Cardiac fibroblast (primary cell): ENCODE measurements at regions not wholly inside any gene's neighbourhood (a gene's known extent, or its start where the extent isn't known, plus 50 kb on each side); places are given as distances from the start of the nearest gene placed in this dataset.

Source experiments
- DNase-seq, 2 donors: peaks; one replicate each; pipeline versions ENCODE4 v3.0.0 to v3.0.0-alpha.2; 2010; ENCODE audit warnings: low read depth in 2 of 2
- H3K4me3 ChIP-seq, 2 donors: replicated peaks in 1 of 2; 1 replicate in 1 of 2; 2 replicates in 1 of 2; pipeline ENCODE4 v1.5.1; 2011; ENCODE audit warnings: low read depth in 2 of 2, low read length in 2 of 2, mild to moderate bottlenecking in 2 of 2, moderate library complexity in 1 of 2
- TF ChIP-seq, protein P1 (sequence below): IDR thresholded peaks from one replicate; pipeline ENCODE4 v1.5.1; 2011; ENCODE audit warnings: low read depth, mild to moderate bottlenecking, low read length, inconsistent platforms

DNA sequence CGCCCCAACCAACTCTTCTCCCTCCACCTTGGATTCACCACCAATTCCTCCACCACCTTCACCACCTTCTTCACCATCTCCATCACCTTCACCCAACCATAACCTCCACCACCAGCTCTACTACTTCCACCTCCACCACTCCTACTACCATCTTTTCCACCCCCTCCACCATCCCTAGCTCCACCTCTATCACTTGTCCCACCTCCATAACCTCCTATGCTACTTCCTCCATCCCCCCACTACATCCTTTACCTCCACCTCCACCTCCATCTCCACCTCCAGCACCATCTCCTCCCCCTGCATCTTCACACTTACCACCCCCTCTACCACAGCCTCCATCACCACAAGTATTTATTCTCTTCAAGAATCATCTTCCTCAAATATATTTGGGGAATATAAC, 254.9 kb upstream of the EGLN3 start:
- DNase-seq, result no peak
- TF ChIP-seq, protein P1, sequence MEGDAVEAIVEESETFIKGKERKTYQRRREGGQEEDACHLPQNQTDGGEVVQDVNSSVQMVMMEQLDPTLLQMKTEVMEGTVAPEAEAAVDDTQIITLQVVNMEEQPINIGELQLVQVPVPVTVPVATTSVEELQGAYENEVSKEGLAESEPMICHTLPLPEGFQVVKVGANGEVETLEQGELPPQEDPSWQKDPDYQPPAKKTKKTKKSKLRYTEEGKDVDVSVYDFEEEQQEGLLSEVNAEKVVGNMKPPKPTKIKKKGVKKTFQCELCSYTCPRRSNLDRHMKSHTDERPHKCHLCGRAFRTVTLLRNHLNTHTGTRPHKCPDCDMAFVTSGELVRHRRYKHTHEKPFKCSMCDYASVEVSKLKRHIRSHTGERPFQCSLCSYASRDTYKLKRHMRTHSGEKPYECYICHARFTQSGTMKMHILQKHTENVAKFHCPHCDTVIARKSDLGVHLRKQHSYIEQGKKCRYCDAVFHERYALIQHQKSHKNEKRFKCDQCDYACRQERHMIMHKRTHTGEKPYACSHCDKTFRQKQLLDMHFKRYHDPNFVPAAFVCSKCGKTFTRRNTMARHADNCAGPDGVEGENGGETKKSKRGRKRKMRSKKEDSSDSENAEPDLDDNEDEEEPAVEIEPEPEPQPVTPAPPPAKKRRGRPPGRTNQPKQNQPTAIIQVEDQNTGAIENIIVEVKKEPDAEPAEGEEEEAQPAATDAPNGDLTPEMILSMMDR, result no peak
- no peak overlapping the region for H3K4me3 ChIP-seq

DNA sequence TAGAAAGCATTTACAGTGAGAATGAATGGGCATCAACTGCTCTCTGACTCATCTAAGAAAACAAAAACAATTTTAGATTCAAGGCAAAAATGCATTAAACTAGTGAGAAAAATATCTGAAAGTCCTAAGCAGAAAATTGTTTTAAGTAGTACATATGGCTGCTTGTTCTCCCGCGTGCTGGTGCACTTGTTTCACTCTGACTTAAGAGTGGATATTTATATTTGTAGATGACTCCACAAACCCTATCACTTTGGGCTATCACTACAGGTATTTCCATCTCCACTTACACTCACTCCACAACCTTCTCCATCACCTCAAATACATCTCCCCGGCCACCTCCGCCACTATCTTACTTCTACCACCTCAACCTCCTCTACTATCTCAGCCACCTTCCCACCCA, 253.9 kb upstream of the EGLN3 start:
- DNase-seq, result no peak
- TF ChIP-seq, protein P1, result no peak

DNA sequence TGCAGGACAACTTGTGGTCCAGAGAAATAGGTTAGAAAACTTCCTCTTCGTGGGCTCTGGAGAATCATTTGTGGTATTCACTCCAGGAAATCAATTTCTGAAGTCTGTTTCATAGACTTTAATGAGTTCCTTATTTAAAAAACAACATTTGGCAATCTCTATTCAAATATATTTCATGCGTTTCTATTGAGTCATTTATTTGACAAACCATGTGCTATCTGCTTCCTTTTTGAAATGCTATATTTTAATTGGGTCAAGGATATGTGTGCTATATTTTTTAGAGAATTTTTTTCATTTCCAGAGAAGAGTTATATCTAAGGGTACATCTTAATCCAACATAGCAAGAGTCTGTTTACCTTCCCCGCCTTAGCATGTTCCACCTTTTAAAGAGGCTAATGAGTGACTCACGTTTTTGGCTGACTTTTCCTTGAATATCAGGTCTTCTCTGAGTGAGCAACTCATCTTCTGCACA, 252.4 kb upstream of the EGLN3 start:
- H3K4me3 ChIP-seq, result no peak overlapping the region
- no peak for DNase-seq
- TF ChIP-seq, protein P1, result no peak

More for the DNA sequence above, 253.9 kb upstream of the EGLN3 start:
- no peak overlapping the region for H3K4me3 ChIP-seq

DNA sequence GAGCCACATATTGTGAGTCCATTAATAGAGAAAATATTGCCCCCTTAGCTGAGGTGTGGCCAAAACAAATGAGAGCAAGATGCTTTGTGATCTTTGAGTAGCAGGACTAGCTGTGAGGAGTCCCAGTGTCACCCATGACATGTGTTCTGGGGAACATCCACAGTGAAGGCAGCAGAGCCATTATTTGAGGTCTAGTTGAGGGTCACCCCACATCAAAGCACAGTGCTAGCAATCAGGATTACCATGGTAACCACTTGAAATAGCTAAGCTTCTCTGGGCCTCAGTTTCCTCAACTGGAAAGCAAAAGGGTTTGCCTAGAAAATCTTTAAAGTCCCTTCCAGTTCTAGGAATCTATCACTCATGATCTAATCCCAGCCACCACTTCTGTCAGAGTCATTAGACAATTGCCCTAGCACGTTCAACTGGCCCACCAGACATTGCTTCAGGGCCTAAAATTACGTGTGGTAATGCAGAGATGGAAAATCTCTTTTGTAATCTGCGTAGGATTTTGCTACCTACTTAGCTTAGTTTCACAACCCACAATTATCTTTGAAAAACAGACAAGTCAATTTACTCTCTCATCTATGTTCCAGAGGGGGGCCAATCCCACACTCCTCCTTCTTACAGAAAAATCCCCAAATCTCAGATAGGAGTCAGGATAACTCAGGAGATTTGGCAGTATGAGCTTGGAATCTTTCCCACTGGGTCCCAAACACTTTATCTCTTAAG, 251.2 kb upstream of the EGLN3 start:
- no peak for DNase-seq
- no peak overlapping the region for H3K4me3 ChIP-seq
- TF ChIP-seq, protein P1, result no peak

DNA sequence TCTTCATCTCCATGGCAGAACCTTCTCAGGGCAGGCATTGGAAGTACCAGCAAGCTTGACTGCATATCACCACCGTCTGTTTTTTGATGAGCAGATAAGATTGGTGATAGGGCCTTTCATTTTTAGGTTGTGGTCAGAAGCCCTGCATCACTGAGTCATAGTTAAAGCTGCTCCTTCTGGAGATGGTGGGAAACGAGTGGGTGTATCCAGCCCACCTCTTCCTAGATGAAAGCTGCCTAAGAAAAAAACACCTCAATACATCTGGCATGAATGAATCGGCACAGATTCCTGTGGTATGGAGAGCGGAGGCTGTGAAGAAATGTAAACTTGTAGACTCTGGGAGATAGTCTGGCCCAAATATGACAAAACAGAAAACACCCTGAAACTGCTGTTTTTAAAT, 248.7 kb upstream of the EGLN3 start:
- H3K4me3 ChIP-seq, result no peak overlapping the region
- TF ChIP-seq, protein P1, result no peak
- peak; percentile 2 to 6 for DNase-seq

DNA sequence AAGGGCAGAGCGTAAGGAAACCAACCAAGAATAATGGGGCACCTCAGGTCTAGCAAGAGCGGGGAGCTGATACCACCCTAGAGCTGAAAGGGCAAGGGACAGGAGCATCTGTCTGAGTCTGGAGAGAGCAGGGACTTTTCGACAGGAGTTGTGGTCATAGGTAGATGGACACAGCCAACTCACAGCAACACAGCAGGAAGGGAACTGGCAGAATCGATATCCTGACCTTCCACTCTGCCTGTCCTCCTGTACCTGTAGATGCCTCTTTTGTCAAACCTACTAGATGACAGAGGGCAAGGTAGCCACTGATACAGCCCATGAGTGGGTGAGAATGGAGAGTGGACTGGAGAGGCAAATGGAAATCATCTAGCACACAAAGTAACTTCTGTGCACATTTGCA, 247.2 kb upstream of the EGLN3 start:
- no peak for DNase-seq
- H3K4me3 ChIP-seq, result no peak overlapping the region
- TF ChIP-seq, protein P1, result no peak

DNA sequence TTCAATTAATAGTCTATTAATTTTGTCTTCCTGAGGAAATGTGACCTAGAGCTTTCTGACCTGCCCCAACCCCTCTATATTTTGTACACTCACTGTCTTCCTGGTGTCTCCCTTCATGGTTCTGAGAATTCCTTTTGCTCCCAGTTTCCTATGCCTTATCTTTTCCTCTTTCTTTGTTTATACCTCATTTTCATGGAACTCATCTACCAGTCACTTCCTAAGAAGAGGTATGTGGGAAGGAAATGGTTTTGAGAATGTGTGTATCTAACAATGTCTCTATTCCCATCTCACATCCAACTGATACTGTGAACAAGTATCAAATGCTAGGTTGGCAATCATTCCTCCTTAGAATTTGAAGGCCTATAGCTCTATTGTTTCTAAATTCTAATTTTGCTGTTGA, 245.1 kb upstream of the EGLN3 start:
- TF ChIP-seq, protein P1, result no peak
- DNase-seq, result no peak
- H3K4me3 ChIP-seq, result no peak overlapping the region
